ENCODE measurements at regions not wholly inside any gene's neighbourhood (a gene's known extent, or its start where the extent isn't known, plus 50 kb on each side); places are given as distances from the start of the nearest gene placed in this dataset.

GRCh38 chr9:105004466-105005090 lies 76.6 kb upstream of the ABCA1 start:
- TF ChIP-seq EZH2 (IDR thresholded peaks at IDR 0.05; ENCODE audit: borderline replicate concordance, insufficient read depth, low read length, poor library complexity, severe bottlenecking) = no peak
- TF ChIP-seq POLR2AphosphoS5 (IDR thresholded peaks at IDR 0.05) = no peak
- TF ChIP-seq REST (IDR thresholded peaks at IDR 0.05; ENCODE audit: borderline replicate concordance) = no peak
- TF ChIP-seq CTCF (IDR thresholded peaks at IDR 0.05; ENCODE audit: poor library complexity, severe bottlenecking) = no peak
- no peak for TF ChIP-seq MXI1 (conservative IDR thresholded peaks at IDR 0.05; ENCODE audit: poor library complexity, severe bottlenecking)
- TF ChIP-seq TAF1 (IDR thresholded peaks at IDR 0.05; ENCODE audit: low read depth) = no peak
- TF ChIP-seq RAD21 (conservative IDR thresholded peaks at IDR 0.05) = no peak
- no peak for TF ChIP-seq EP300 (conservative IDR thresholded peaks at IDR 0.05; ENCODE audit: poor library complexity, severe bottlenecking)
